Breast epithelium (tissue), 3 donors: ENCODE measurements at regions not wholly inside any gene's neighbourhood (a gene's known extent, or its start where the extent isn't known, plus 50 kb on each side); places are given as distances from the start of the nearest gene placed in this dataset.

ENCODE experiments used
- POLR2A ChIP-seq: fragments of 450-650 bp; IDR thresholded peaks from one replicate; pipeline ENCODE4 v1.6.1; 2016; ENCODE audit warnings: antibody characterized with exemption, mild to moderate bottlenecking, moderate library complexity
- TF ChIP-seq, protein P1 (sequence below), 3 donors: fragments of 450-650 bp; IDR thresholded peaks; one replicate each; pipeline ENCODE4 v1.5.1; 2016 to 2017; ENCODE audit warnings: antibody characterized with exemption in 3 of 3, mild to moderate bottlenecking in 3 of 3, moderate library complexity in 3 of 3

GRCh38 chr11:45489281-45489905 lies 176.0 kb downstream of the CHST1 start:
- no peak for TF ChIP-seq POLR2A
- TF ChIP-seq, protein P1, sequence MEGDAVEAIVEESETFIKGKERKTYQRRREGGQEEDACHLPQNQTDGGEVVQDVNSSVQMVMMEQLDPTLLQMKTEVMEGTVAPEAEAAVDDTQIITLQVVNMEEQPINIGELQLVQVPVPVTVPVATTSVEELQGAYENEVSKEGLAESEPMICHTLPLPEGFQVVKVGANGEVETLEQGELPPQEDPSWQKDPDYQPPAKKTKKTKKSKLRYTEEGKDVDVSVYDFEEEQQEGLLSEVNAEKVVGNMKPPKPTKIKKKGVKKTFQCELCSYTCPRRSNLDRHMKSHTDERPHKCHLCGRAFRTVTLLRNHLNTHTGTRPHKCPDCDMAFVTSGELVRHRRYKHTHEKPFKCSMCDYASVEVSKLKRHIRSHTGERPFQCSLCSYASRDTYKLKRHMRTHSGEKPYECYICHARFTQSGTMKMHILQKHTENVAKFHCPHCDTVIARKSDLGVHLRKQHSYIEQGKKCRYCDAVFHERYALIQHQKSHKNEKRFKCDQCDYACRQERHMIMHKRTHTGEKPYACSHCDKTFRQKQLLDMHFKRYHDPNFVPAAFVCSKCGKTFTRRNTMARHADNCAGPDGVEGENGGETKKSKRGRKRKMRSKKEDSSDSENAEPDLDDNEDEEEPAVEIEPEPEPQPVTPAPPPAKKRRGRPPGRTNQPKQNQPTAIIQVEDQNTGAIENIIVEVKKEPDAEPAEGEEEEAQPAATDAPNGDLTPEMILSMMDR (IDR thresholded peaks at IDR 0.05) = no peak
